ENCODE measurements at regions not wholly inside any gene's neighbourhood (a gene's known extent, or its start where the extent isn't known, plus 50 kb on each side); places are given as distances from the start of the nearest gene placed in this dataset.

DNA sequence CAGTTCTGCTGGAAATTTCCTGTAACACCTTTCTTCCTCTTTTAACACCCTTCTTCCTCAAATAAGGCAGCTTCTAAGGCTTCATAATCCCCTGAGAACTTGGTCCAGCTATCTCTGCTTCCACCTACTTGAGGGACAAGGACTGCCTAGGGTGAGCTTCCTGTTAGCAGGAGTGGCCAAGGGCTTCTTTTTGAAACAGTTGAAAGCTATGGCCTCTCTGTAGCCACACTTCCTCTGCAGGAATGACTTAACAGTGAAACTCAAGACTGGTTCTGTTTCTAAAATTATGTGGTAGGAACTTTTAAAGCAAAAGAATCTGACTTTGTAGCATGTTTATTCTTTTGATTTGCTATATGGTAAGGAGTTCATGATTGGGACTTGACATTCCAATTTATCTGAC lies 108.5 kb upstream of the WDR1 start:
- TF ChIP-seq, protein P1, sequence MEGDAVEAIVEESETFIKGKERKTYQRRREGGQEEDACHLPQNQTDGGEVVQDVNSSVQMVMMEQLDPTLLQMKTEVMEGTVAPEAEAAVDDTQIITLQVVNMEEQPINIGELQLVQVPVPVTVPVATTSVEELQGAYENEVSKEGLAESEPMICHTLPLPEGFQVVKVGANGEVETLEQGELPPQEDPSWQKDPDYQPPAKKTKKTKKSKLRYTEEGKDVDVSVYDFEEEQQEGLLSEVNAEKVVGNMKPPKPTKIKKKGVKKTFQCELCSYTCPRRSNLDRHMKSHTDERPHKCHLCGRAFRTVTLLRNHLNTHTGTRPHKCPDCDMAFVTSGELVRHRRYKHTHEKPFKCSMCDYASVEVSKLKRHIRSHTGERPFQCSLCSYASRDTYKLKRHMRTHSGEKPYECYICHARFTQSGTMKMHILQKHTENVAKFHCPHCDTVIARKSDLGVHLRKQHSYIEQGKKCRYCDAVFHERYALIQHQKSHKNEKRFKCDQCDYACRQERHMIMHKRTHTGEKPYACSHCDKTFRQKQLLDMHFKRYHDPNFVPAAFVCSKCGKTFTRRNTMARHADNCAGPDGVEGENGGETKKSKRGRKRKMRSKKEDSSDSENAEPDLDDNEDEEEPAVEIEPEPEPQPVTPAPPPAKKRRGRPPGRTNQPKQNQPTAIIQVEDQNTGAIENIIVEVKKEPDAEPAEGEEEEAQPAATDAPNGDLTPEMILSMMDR (IDR thresholded peaks at IDR 0.05 in 8 of 11, conservative IDR thresholded peaks at IDR 0.05 in 3 of 11) = no peak
- TF ChIP-seq POLR2A (IDR thresholded peaks at IDR 0.05) (no peak), POLR2AphosphoS5 (IDR thresholded peaks at IDR 0.05) (no peak)

Measured in spleen (tissue), 7 donors.